ENCODE measurements at regions not wholly inside any gene's neighbourhood (a gene's known extent, or its start where the extent isn't known, plus 50 kb on each side); places are given as distances from the start of the nearest gene placed in this dataset.
"Not testable (repeated sequence)": the region's sequence is repeated elsewhere in the genome, so short reads cannot be mapped to it uniquely, and the experiment has no call there.

- no peak overlapping the region for H3K27ac Mint-ChIP-seq
- H3K4me3 Mint-ChIP-seq, result no peak overlapping the region
- DNase-seq, result no peak
- H3K36me3 Mint-ChIP-seq (ENCODE audit: insufficient read depth in 2 of 2), result no peaks in the 10 kb centered on the region
- no peak for ATAC-seq (replicated peaks in 1 of 2)
- no peaks in the 10 kb centered on the region for H3K9me3 Mint-ChIP-seq
- H3K27me3 Mint-ChIP-seq (ENCODE audit: low read depth), result no peaks in the 10 kb centered on the region
- H3K4me1 Mint-ChIP-seq (ENCODE audit: low read depth), result peaks cover 41% of the 10 kb centered on the region
Measured at GRCh38 chr6:14544666-14545065, 427.1 kb downstream of the CD83 start.

DNA sequence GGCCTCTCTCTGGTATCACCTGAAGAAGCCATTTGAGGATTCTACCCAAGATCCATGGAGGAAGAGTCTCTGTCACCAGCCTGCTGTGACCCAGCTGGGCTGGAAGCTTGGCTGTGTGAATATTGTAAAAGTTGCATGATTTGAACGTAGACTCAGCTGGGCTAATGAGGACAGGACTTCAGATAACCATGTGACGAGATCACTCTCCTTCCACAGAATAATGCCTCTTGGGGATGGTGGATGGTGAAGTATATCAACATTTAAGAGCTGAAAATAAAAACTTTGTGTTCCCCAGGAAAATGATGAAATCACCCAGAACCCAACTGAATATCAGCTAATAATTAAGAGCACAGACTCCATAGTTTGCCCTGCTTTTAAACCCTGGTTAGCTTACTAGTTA, 427.9 kb downstream of the CD83 start:
- Mint-ChIP-seq H3K4me3 (no peak overlapping the region), H3K27me3 (ENCODE audit: low read depth) (no peaks in the 10 kb centered on the region), H3K36me3 (ENCODE audit: insufficient read depth in 2 of 2) (no peaks in the 10 kb centered on the region), H3K9me3 (no peaks in the 10 kb centered on the region), H3K27ac (no peak overlapping the region), H3K4me1 (ENCODE audit: low read depth) (peaks cover 41% of the 10 kb centered on the region)
- no peak for ATAC-seq (replicated peaks in 1 of 2)
- DNase-seq, result no peak

- Mint-ChIP-seq H3K27ac (no peak overlapping the region), H3K36me3 (ENCODE audit: insufficient read depth in 2 of 2) (no peaks in the 10 kb centered on the region), H3K4me1 (ENCODE audit: low read depth) (peaks cover 37% of the 10 kb centered on the region), H3K9me3 (no peaks in the 10 kb centered on the region), H3K27me3 (ENCODE audit: low read depth) (no peaks in the 10 kb centered on the region), H3K4me3 (no peak overlapping the region)
- no peak for DNase-seq
- no peak for ATAC-seq (replicated peaks in 1 of 2)
Measured at GRCh38 chr6:14546036-14546435, 428.5 kb downstream of the CD83 start.

DNA sequence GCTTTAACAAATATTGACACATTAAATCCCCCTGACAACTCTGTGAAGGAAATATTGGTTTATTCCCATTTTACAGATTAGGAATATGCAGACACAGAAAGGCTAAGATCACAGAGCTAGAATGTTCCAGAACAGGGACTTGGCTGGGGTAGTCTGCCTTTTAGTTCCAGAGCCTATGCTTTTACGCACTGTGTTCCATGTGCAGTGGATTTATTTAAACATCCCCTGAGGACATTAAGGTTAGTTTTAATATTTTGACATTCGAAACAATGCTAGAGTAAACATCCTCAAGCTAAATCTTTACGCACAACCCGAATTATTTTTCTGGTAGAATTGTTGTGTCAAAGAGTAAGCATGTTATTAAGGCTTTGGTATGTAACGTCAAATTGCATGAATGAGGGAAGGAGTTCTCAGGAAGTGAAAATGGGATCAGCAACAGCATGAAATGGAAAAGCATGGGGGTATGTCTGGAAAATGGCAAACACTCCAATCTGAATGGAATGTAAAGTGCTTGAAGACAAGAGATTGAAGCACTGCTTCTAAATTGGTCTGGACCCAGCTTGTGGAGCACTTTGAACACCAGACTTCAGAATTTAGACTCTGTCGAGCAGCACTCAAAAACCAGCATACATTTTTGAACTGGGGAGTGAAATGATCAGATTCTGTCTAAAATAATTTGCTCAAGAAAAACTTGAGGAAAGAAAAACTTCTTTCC, 429.9 kb downstream of the CD83 start:
- no peaks in the 10 kb centered on the region for H3K36me3 Mint-ChIP-seq (ENCODE audit: insufficient read depth in 2 of 2)
- H3K4me1 Mint-ChIP-seq (ENCODE audit: low read depth), result peaks cover 23% of the 10 kb centered on the region
- H3K27me3 Mint-ChIP-seq (ENCODE audit: low read depth), result no peaks in the 10 kb centered on the region
- no peak overlapping the region for H3K4me3 Mint-ChIP-seq
- no peak overlapping the region for H3K27ac Mint-ChIP-seq
- no peak for DNase-seq
- H3K9me3 Mint-ChIP-seq, result no peaks in the 10 kb centered on the region
- no peak for ATAC-seq (replicated peaks in 1 of 2)

DNA sequence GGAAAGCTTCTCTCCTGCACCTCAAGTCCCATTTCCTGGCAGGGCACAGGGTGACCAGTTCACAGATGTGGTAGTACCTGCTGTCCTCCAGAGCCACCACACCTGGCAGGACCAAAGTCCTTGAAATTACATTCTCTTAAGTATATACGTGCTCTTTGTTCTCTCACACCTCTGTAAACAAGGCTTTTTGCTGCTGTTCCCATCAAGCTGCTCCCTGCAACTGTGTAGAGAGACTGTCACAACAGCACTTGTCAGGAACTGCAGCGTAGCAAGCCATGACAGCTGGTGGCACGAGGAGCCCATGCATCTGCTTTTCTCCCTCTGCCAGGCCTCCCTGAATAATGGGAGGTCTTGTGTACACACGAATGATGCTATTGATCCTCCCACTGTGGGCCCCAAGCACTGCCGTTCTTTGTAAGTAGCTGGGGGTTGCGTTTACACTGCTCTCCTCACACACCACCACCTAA, 431.8 kb downstream of the CD83 start:
- DNase-seq, result no peak
- ATAC-seq (replicated peaks in 1 of 2), result no peak
- H3K36me3 Mint-ChIP-seq (ENCODE audit: insufficient read depth in 2 of 2), result no peaks in the 10 kb centered on the region
- H3K4me3 Mint-ChIP-seq, result no peak overlapping the region
- no peak overlapping the region for H3K27ac Mint-ChIP-seq
- no peaks in the 10 kb centered on the region for H3K27me3 Mint-ChIP-seq (ENCODE audit: low read depth)
- H3K9me3 Mint-ChIP-seq, result no peaks in the 10 kb centered on the region
- peaks cover 4% of the 10 kb centered on the region for H3K4me1 Mint-ChIP-seq (ENCODE audit: low read depth)

- no peaks in the 10 kb centered on the region for H3K27me3 Mint-ChIP-seq (ENCODE audit: low read depth)
- H3K4me3 Mint-ChIP-seq, result no peak overlapping the region
- H3K36me3 Mint-ChIP-seq (ENCODE audit: insufficient read depth in 2 of 2), result no peaks in the 10 kb centered on the region
- H3K4me1 Mint-ChIP-seq (ENCODE audit: low read depth), result no peaks in the 10 kb centered on the region
- no peak for DNase-seq
- ATAC-seq (replicated peaks in 1 of 2), result no peak
- no peaks in the 10 kb centered on the region for H3K9me3 Mint-ChIP-seq
- H3K27ac Mint-ChIP-seq, result no peak overlapping the region
Measured at GRCh38 chr6:14549871-14550270, 432.3 kb downstream of the CD83 start.

GRCh38 chr6:14550410-14550809, 432.8 kb downstream of the CD83 start:
- H3K36me3 Mint-ChIP-seq (ENCODE audit: insufficient read depth in 2 of 2), result no peaks in the 10 kb centered on the region
- H3K4me3 Mint-ChIP-seq, result no peak overlapping the region
- no peak overlapping the region for H3K27ac Mint-ChIP-seq
- ATAC-seq (replicated peaks in 1 of 2), result no peak
- no peaks in the 10 kb centered on the region for H3K4me1 Mint-ChIP-seq (ENCODE audit: low read depth)
- H3K27me3 Mint-ChIP-seq (ENCODE audit: low read depth), result no peaks in the 10 kb centered on the region
- DNase-seq, result no peak
- H3K9me3 Mint-ChIP-seq, result no peaks in the 10 kb centered on the region

GRCh38 chr6:14550822-14551221, 433.2 kb downstream of the CD83 start:
- no peaks in the 10 kb centered on the region for H3K27me3 Mint-ChIP-seq (ENCODE audit: low read depth)
- no peaks in the 10 kb centered on the region for H3K36me3 Mint-ChIP-seq (ENCODE audit: insufficient read depth in 2 of 2)
- DNase-seq (no peak), ATAC-seq (replicated peaks in 1 of 2) (no peak)
- H3K9me3 Mint-ChIP-seq, result no peaks in the 10 kb centered on the region
- no peaks in the 10 kb centered on the region for H3K4me1 Mint-ChIP-seq (ENCODE audit: low read depth)
- H3K4me3 Mint-ChIP-seq, result no peak overlapping the region
- no peak overlapping the region for H3K27ac Mint-ChIP-seq

- not testable (repeated sequence) for H3K4me1 Mint-ChIP-seq (ENCODE audit: low read depth); ATAC-seq (replicated peaks in 1 of 2); H3K27ac Mint-ChIP-seq; H3K9me3 Mint-ChIP-seq; DNase-seq; H3K27me3 Mint-ChIP-seq (ENCODE audit: low read depth); H3K36me3 Mint-ChIP-seq (ENCODE audit: insufficient read depth in 2 of 2); H3K4me3 Mint-ChIP-seq
Measured at GRCh38 chr6:14551601-14552000, 434.0 kb downstream of the CD83 start.

DNA sequence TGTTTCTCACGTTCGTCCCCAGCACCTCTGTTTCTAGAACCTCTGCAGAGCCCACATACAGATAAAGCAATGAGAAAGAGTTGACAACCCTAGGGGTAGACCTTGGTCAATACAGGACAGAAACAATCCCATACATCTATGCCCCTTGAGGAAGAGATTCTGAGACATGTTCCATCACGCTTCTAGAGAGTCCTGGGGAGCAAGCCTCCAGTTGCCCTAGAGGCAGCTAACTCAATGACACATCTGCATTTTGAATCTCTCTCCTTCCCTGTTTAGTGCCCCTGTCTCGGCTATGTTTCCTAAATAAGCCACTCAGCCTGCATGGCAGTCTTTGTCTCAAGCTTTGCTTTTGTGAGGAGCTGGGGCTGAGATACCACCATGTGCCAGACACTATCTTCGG, 435.3 kb downstream of the CD83 start:
- Mint-ChIP-seq H3K4me1 (ENCODE audit: low read depth) (no peaks in the 10 kb centered on the region), H3K27ac (no peak overlapping the region), H3K4me3 (no peak overlapping the region), H3K36me3 (ENCODE audit: insufficient read depth in 2 of 2) (no peaks in the 10 kb centered on the region), H3K9me3 (no peaks in the 10 kb centered on the region), H3K27me3 (ENCODE audit: low read depth) (no peaks in the 10 kb centered on the region)
- ATAC-seq (replicated peaks in 1 of 2) (no peak), DNase-seq (no peak)

DNA sequence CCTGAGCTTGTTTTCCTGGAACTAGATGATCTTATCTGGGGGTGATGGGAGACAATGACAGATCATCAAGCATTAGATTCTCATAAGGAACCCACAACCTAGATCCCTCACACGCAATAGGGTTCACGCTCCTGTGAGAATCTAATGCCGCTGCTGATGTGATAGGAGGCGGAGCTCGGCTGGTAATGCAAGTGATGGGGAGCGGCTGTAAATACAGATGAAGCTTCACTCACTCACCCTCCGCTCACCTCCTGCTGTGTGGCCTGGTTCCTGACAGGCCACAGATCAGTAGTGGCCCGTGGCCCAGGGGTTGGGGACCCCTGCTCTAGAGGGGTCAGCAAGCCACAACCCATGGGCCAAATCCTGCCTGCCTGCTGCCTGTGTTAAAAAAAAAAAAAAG, 435.9 kb downstream of the CD83 start:
- Mint-ChIP-seq H3K27me3 (ENCODE audit: low read depth) (no peaks in the 10 kb centered on the region), H3K36me3 (ENCODE audit: insufficient read depth in 2 of 2) (no peaks in the 10 kb centered on the region), H3K27ac (no peak overlapping the region), H3K4me3 (no peak overlapping the region), H3K4me1 (ENCODE audit: low read depth) (no peaks in the 10 kb centered on the region), H3K9me3 (no peaks in the 10 kb centered on the region)
- ATAC-seq (replicated peaks in 1 of 2) (no peak), DNase-seq (no peak)

GRCh38 chr6:14555804-14556203, 438.2 kb downstream of the CD83 start:
- peaks cover 0 to 6% of the 10 kb centered on the region in 2 donors for H3K36me3 Mint-ChIP-seq (ENCODE audit: insufficient read depth in 2 of 2)
- no peak overlapping the region for H3K4me3 Mint-ChIP-seq
- ATAC-seq (replicated peaks in 1 of 2) (no peak), DNase-seq (no peak)
- H3K9me3 Mint-ChIP-seq, result peaks cover 0 to 2% of the 10 kb centered on the region in 2 donors
- H3K4me1 Mint-ChIP-seq (ENCODE audit: low read depth), result no peaks in the 10 kb centered on the region
- no peaks in the 10 kb centered on the region for H3K27me3 Mint-ChIP-seq (ENCODE audit: low read depth)
- no peak overlapping the region for H3K27ac Mint-ChIP-seq

GRCh38 chr6:14559746-14560536, 442.4 kb downstream of the CD83 start:
- no peaks in the 10 kb centered on the region for H3K4me1 Mint-ChIP-seq (ENCODE audit: low read depth)
- no peak overlapping the region for H3K27ac Mint-ChIP-seq
- peaks cover 9 to 17% of the 10 kb centered on the region in 2 donors for H3K9me3 Mint-ChIP-seq
- ATAC-seq (replicated peaks in 1 of 2) (no peak), DNase-seq (no peak)
- H3K4me3 Mint-ChIP-seq, result no peak overlapping the region
- no peaks in the 10 kb centered on the region for H3K27me3 Mint-ChIP-seq (ENCODE audit: low read depth)
- H3K36me3 Mint-ChIP-seq (ENCODE audit: insufficient read depth in 2 of 2), result peaks cover 12 to 21% of the 10 kb centered on the region in 2 donors

Measured in activated T-cell treated with anti-CD3 and anti-CD28 coated beads, Interleukin-2, amount 50 U/mL, for 72 hours (primary cell).